ENCODE measurements at regions not wholly inside any gene's neighbourhood (a gene's known extent, or its start where the extent isn't known, plus 50 kb on each side); places are given as distances from the start of the nearest gene placed in this dataset.
"Not testable (repeated sequence)": the region's sequence is repeated elsewhere in the genome, so short reads cannot be mapped to it uniquely, and the experiment has no call there.

- DNase-seq: no peak
Observed at GRCh38 chr2:84373391-84373790, 85.7 kb downstream of the SUCLG1 start.

- DNase-seq: no peak
Observed at GRCh38 chr2:84362541-84362940, 96.5 kb downstream of the SUCLG1 start.

- DNase-seq: peak; percentile 7
Observed at GRCh38 chr2:84338069-84338468, 121.0 kb downstream of the SUCLG1 start.

- no peak for DNase-seq
Observed at GRCh38 chr2:84327645-84328249, 131.3 kb downstream of the SUCLG1 start.

GRCh38 chr2:84326831-84327432 is 132.1 kb downstream of the SUCLG1 start:
- no peak for DNase-seq

- DNase-seq: no peak
Observed at GRCh38 chr2:84323890-84324289, 135.2 kb downstream of the SUCLG1 start.

- DNase-seq: no peak
Observed at GRCh38 chr2:84320940-84321339, 138.1 kb downstream of the SUCLG1 start.

GRCh38 chr2:84319581-84319980 is 139.5 kb downstream of the SUCLG1 start:
- DNase-seq: no peak

GRCh38 chr2:84317135-84317534 is 141.9 kb downstream of the SUCLG1 start:
- no peak for DNase-seq

GRCh38 chr2:84314901-84315330 is 144.2 kb downstream of the SUCLG1 start:
- DNase-seq: peak; percentile 37

- DNase-seq: no peak
Observed at GRCh38 chr2:84314250-84314649, 144.8 kb downstream of the SUCLG1 start.

GRCh38 chr2:84309281-84309680 is 149.8 kb downstream of the SUCLG1 start:
- no peak for DNase-seq

- DNase-seq: no peak
Observed at GRCh38 chr2:84306361-84306760, 152.7 kb downstream of the SUCLG1 start.

- DNase-seq: peak; percentile 35
Observed at GRCh38 chr2:84302513-84303412, 156.3 kb downstream of the SUCLG1 start.

GRCh38 chr2:84301717-84302116 is 157.4 kb downstream of the SUCLG1 start:
- no peak for DNase-seq

GRCh38 chr2:84300696-84301029 is 158.4 kb downstream of the SUCLG1 start:
- DNase-seq: no peak

- not testable (repeated sequence) for DNase-seq
Observed at GRCh38 chr2:84300001-84300695, 158.9 kb downstream of the SUCLG1 start.

GRCh38 chr2:84299211-84299775 is 159.8 kb downstream of the SUCLG1 start:
- DNase-seq: no peak

- peak; percentile 53 for DNase-seq
Observed at GRCh38 chr2:84297155-84297554, 161.9 kb downstream of the SUCLG1 start.

- DNase-seq: no peak
Observed at GRCh38 chr2:84293791-84294380, 165.2 kb downstream of the SUCLG1 start.

GRCh38 chr2:84292545-84292944 is 166.5 kb downstream of the SUCLG1 start:
- no peak for DNase-seq

- DNase-seq: no peak
Observed at GRCh38 chr2:84290537-84290936, 168.5 kb downstream of the SUCLG1 start.

GRCh38 chr2:84288293-84288692 is 170.8 kb downstream of the SUCLG1 start:
- DNase-seq: no peak
